ENCODE measurements at regions not wholly inside any gene's neighbourhood (a gene's known extent, or its start where the extent isn't known, plus 50 kb on each side); places are given as distances from the start of the nearest gene placed in this dataset.
A peak's percentile ranks its signal among the peaks of the same experiment; 100 is the strongest.

DNA sequence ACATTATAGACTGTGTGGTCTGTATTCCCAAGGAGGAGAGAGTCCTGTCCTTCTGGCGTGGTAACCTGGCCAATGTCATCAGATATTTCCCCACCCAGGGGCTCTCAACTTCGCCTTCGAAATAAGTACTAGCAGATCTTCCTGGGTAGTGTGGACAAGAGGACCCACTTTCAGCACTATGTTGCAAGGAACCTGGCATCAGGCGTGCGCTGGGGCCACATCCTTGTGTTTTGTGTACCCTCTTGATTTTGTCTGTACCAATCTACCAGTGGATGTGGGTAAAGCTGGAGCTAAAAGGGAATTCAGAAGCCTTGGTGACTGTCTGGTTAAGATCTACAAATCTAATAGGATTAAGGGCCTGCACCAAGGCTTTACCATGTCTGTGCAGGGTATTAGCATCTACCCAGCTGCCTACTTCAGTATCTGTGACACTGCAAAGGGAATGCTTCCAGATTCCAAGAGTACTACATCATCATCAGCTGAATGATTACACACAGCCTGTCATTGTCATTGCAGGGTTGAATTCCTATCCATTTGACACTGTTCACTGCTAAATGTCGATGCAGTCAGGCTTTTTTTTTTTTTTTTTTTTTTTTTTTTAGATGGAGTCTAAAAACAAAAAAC, 148.0 kb downstream of the PRR20E start:
- Histone ChIP-seq H3K27me3 (ENCODE audit: low read depth, low read length) (no peaks in the 10 kb centered on the region), H3K4me3 (ENCODE audit: low read length) (no peak overlapping the region), H4K20me1 (ENCODE audit: insufficient read depth, low read length) (no peaks in the 10 kb centered on the region), H2AFZ (ENCODE audit: low read depth, low read length) (peak overlapping the region; percentile 61), H3K9me3 (ENCODE audit: insufficient read depth, low read length) (no peaks in the 10 kb centered on the region), H3K9ac (ENCODE audit: low read length) (no peak overlapping the region), H3K4me2 (ENCODE audit: low read length) (no peak overlapping the region), H3K27ac (ENCODE audit: low read length) (no peak overlapping the region), H3K4me1 (ENCODE audit: low read length) (no peaks in the 10 kb centered on the region), H3K79me2 (ENCODE audit: low read length) (no peaks in the 10 kb centered on the region), H3K36me3 (replicated peaks; ENCODE audit: low read depth, low read length) (no peaks in the 10 kb centered on the region)
- TF ChIP-seq, protein P1, sequence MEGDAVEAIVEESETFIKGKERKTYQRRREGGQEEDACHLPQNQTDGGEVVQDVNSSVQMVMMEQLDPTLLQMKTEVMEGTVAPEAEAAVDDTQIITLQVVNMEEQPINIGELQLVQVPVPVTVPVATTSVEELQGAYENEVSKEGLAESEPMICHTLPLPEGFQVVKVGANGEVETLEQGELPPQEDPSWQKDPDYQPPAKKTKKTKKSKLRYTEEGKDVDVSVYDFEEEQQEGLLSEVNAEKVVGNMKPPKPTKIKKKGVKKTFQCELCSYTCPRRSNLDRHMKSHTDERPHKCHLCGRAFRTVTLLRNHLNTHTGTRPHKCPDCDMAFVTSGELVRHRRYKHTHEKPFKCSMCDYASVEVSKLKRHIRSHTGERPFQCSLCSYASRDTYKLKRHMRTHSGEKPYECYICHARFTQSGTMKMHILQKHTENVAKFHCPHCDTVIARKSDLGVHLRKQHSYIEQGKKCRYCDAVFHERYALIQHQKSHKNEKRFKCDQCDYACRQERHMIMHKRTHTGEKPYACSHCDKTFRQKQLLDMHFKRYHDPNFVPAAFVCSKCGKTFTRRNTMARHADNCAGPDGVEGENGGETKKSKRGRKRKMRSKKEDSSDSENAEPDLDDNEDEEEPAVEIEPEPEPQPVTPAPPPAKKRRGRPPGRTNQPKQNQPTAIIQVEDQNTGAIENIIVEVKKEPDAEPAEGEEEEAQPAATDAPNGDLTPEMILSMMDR (IDR thresholded peaks at IDR 0.05; ENCODE audit: low read depth, low read length), result no peak
- TF ChIP-seq EZH2phosphoT487 (IDR thresholded peaks at IDR 0.05; ENCODE audit: low read depth), result no peak

DNA sequence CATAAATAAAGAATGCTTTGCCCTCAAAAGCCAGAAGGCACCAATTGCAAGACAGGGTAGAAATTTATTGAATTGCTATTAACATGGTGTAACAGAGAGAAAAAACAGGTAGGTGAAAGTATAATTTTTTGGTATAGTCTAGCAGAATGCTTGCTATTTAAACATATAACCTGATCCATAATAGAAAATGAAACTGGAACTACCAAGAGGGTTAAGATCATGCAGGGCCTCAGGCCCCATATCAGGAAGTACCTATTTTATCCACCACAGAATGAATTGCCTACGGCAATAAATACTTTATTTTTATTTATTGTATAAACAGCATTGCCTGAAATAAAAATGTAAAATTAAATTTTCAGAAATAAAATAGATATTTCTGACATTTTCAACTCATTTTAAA, 159.5 kb downstream of the PRR20E start:
- no peaks in the 10 kb centered on the region for H3K9me3 ChIP-seq (ENCODE audit: insufficient read depth, low read length)
- H3K9ac ChIP-seq (ENCODE audit: low read length), result no peak overlapping the region
- no peaks in the 10 kb centered on the region for H3K36me3 ChIP-seq (replicated peaks; ENCODE audit: low read depth, low read length)
- no peak overlapping the region for H3K4me3 ChIP-seq (ENCODE audit: low read length)
- TF ChIP-seq, protein P1 (IDR thresholded peaks at IDR 0.05; ENCODE audit: low read depth, low read length), result no peak
- TF ChIP-seq EZH2phosphoT487 (IDR thresholded peaks at IDR 0.05; ENCODE audit: low read depth), result no peak
- H3K4me2 ChIP-seq (ENCODE audit: low read length), result no peak overlapping the region
- no peak overlapping the region for H3K27ac ChIP-seq (ENCODE audit: low read length)
- no peaks in the 10 kb centered on the region for H3K27me3 ChIP-seq (ENCODE audit: low read depth, low read length)
- peaks cover 4% of the 10 kb centered on the region; the same call in 1 of the 2 replicates for H3K4me1 ChIP-seq (ENCODE audit: low read length)
- no peaks in the 10 kb centered on the region for H3K79me2 ChIP-seq (ENCODE audit: low read length)
- peak overlapping the region; percentile 51; the same call in 1 of the 2 replicates for H2AFZ ChIP-seq (ENCODE audit: low read depth, low read length)
- no peaks in the 10 kb centered on the region for H4K20me1 ChIP-seq (ENCODE audit: insufficient read depth, low read length)

DNA sequence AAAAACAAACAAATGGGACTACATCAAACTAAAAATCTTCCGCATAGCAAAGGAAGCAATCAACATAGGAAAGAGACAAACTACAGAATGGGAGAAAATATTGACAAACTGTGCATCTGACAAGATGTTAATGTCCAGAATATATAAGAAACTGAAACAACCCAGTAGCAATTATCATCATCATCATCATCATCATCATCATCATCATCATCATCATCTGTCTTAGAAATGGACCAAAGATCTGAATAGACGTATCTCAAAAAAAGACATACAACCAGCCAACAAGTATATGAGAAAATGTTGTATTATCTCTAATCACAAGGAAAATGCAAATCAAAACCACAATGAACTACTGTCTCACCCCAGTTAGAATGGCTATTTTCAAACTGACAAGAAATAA, 173.9 kb downstream of the PRR20E start:
- no peaks in the 10 kb centered on the region for H3K36me3 ChIP-seq (replicated peaks; ENCODE audit: low read depth, low read length)
- no peak overlapping the region for H3K4me3 ChIP-seq (ENCODE audit: low read length)
- no peak overlapping the region for H2AFZ ChIP-seq (ENCODE audit: low read depth, low read length)
- no peaks in the 10 kb centered on the region for H4K20me1 ChIP-seq (ENCODE audit: insufficient read depth, low read length)
- H3K79me2 ChIP-seq (ENCODE audit: low read length), result no peaks in the 10 kb centered on the region
- no peaks in the 10 kb centered on the region for H3K27me3 ChIP-seq (ENCODE audit: low read depth, low read length)
- no peak overlapping the region for H3K27ac ChIP-seq (ENCODE audit: low read length)
- no peak overlapping the region for H3K4me2 ChIP-seq (ENCODE audit: low read length)
- H3K9me3 ChIP-seq (ENCODE audit: insufficient read depth, low read length), result no peaks in the 10 kb centered on the region
- no peaks in the 10 kb centered on the region for H3K4me1 ChIP-seq (ENCODE audit: low read length)
- no peak overlapping the region for H3K9ac ChIP-seq (ENCODE audit: low read length)
- TF ChIP-seq, protein P1 (IDR thresholded peaks at IDR 0.05; ENCODE audit: low read depth, low read length), result no peak
- no peak for TF ChIP-seq EZH2phosphoT487 (IDR thresholded peaks at IDR 0.05; ENCODE audit: low read depth)

DNA sequence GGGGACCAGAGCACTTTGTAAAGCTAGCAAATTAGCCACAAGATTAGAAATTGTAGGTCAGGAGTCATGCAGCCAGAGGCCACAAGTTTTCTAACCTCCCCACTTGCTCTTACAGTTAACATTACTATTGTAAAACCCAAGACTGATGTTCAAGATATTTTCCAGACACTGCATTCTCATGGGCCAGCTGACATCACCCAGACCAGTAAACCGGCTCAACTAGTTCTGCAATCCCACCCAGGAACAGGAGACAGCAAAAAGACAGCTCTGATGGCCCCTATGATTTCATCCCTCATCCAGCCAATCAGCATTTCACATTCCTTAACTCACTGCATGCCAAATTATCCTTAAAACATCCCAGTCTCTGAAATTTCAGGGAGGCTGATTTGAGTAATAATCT, 178.5 kb downstream of the PRR20E start:
- Histone ChIP-seq H3K9ac (ENCODE audit: low read length) (no peak overlapping the region), H4K20me1 (ENCODE audit: insufficient read depth, low read length) (no peaks in the 10 kb centered on the region), H3K4me1 (ENCODE audit: low read length) (no peaks in the 10 kb centered on the region), H3K36me3 (replicated peaks; ENCODE audit: low read depth, low read length) (no peaks in the 10 kb centered on the region), H3K9me3 (ENCODE audit: insufficient read depth, low read length) (no peaks in the 10 kb centered on the region), H3K79me2 (ENCODE audit: low read length) (no peaks in the 10 kb centered on the region), H3K27ac (ENCODE audit: low read length) (no peak overlapping the region), H2AFZ (ENCODE audit: low read depth, low read length) (no peak overlapping the region), H3K4me3 (ENCODE audit: low read length) (no peak overlapping the region), H3K4me2 (ENCODE audit: low read length) (no peak overlapping the region), H3K27me3 (ENCODE audit: low read depth, low read length) (no peaks in the 10 kb centered on the region)
- TF ChIP-seq, protein P1 (IDR thresholded peaks at IDR 0.05; ENCODE audit: low read depth, low read length), result no peak
- no peak for TF ChIP-seq EZH2phosphoT487 (IDR thresholded peaks at IDR 0.05; ENCODE audit: low read depth)

All from OCI-LY3 (cell line).